Ammon's horn (tissue), 1 donor: ENCODE measurements at regions not wholly inside any gene's neighbourhood (a gene's known extent, or its start where the extent isn't known, plus 50 kb on each side); places are given as distances from the start of the nearest gene placed in this dataset.

Experiments
- DNase-seq: peaks from one replicate; pipeline ENCODE4 v3.0.0-alpha.2; 2016; ENCODE audit warnings: low spot score

DNA sequence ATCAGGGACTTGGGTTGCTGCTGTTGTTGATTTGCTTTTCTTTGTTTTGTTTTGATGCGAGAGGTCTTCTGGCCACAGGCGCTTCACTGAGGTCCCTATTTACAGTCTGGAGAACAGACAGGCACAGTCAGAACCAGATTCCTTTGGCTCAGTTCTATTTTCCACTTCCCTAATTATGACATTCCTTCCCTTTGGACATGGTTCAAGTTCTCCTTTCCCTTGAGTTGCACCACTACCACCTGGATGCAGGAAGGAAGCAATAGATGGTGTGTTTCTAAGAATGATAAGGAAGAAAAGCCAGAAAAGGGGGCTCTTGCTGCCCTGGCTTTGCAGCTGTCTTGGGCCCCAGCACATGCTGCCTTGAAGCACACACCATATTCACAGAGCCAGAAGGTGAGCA, 160.6 kb downstream of the MAF start:
- peak; percentile 43 for DNase-seq

DNA sequence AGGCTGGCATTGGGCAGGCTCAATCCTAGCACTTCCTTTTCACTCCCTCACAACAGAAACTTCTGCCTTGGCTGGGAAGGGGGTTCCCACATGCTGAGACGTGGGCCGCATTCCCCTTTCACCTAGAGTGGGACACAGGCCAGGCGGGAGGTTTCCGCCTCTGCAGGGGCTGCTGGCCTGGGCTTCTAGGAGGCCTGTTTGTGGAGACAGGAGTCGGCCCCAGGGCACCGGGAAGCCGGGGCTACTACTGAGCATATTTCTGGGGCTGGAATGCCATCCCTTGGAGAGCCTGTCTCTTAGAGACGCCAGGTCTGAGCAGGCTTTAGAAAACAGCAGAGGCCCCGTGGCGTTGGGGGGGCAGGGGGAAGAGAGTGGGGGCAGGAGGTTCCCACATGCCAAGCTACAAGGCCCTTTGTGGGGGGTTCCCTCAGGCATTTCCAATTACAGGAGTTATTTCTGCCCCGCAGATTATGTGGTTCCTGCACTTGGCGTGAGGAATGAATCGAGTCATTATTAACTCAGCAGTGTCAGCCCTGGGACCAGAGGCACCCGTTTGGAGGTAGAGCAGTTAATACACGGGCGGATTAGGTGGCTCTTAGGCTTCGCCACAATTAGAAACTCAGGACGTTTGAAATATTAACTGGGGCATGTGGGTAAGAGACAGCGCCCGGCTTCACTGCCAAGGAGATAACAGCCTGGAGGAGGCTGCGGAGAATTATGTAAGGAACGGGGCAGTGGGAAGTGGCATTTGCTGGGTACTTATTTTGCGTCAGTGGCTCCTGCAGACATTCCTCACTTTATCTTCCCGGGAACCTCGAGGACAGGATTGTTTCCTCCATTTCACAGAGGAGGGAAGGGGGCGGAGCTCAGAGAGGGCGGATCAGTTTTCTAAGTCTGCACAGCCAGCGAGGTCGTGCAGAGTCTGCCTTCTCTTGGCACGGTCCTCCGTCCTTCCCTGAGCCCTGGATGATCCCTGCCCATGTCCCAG, 162.5 kb downstream of the MAF start:
- peak; percentile 65 for DNase-seq

DNA sequence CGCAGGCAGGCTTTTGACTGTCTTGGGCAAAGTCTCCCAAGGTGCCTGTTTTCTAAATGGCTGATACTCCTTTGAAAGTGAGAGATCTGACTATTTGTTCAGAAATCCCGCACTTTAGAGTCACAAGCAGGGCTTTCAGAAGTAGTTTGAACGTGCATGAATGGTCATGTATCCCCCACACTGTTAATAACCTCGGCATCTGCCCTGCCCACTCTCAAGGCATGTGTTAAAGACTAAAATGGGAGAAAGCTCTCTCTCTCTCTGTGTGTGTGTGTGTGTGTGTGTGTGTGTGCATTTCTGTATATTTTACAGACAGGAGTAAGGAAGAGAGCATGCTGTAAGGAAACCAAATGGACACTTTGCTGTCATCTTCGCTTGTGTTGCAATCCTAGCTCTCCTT, 163.7 kb downstream of the MAF start:
- no peak for DNase-seq

DNA sequence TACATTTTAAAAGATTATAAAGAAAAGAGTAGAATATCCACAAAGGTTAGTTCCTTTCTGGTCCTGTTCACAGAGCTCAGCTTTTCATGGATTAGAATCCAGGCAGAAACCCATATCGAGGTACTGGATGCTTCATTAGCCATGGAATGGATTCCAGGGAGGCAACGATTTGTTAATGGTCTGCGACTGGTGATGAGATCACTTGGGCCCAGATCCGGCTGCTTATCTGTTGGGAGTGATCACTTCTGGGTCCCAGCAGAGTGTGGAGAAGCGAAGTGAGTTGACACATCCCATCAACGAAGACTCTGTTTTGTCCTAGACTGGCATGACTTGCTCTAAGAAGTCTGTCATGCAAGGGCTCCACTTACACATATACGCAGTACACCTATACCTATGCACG, 165.8 kb downstream of the MAF start:
- DNase-seq = no peak

DNA sequence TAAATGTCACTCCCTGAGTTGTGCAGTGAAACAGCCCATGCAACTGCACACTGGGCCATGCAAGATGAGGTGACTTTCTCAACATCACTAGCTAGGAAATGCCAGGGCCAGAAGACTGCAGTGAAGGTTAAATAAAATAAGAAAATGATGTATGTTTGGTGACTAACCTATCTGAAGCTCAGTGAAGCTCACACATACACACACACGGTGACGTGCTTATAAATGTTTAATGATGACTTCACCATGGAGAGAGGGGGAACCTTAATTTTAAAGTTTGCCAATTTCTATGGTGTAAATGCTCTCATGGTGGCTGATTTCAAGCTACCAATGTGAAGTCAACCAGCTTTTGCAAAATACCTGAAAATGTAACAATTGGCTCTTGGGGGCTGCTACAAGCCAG, 166.4 kb downstream of the MAF start:
- no peak for DNase-seq

DNA sequence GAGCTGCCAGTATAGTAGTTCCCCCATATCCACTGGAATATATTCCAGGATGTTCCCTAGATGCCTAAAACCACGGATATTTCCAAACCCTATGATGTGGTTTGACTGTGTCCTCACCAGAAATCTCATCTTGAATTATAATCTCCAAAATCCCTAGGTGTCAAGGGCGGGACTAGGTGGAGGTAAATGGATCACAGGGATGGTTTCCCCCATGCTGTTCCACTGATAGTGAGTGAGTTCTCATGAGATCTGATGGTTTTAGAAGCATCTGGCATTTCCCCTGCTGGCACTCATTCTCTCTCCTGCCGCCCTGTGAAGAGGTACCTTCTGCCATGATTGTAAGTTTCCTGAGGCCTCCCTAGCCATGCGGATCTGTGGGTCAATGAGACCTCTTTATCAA, 168.6 kb downstream of the MAF start:
- DNase-seq = no peak

DNA sequence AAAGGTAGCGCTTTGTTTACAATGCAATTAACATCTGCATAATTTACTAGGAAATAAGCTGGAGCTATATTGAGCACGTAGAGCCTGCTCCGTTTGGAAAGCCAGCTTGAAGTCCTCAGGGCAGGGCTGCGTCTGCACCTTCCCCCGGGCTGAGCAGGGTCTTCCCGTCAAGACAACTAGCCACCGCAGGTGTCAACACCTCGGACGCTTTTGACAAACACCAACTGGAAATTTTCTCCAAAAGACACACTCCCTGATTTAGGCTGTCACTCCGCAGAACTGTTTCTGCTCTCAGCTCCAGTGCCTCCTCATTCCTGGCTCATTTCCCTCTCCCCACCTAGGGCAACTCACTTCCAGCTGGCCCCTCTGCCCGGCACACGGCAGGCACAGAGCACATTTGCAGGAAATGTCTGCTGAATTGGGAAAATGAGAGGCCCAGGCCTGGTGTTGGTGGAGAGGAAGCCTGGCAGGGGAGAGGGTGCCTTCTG, 170.3 kb downstream of the MAF start:
- no peak for DNase-seq

DNA sequence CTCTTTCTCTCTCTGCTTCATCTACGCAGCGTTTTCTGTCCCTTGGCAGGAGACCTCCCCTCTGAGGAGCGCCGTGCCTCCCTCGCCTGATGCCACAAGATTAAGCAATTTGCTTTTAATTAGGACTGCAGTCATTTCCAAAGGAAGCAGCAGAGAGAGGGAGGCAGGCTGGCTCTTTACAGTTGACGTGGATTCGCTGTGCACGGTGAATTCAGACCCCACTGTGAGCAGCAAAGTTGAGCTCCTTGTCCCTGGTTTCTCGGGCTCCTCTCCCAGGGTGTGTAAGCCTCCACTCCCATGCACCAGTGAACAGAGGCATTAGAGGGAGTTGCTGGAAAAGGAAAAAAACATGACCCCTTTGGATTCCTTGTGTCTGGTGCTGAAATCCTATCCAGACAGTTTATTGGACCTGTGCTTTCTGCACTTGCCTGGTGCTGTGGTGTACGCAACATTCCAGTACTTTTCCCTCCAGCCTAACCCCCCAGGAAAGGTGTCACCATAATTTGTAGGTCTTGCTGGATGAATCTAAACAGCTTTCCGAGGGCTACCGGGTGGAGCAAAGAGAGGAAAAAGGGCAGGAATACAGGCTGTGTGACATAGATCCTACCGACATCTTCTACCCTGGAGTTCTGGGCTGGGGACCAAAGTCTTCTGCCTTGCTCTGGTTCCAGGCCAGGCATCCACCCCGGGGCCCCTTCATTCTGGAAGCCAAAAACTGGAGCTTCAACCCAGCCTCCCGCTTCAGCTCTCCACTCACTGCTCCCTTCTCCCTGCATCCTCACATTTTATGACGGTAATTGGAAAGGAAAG, 171.0 kb downstream of the MAF start:
- no peak for DNase-seq

DNA sequence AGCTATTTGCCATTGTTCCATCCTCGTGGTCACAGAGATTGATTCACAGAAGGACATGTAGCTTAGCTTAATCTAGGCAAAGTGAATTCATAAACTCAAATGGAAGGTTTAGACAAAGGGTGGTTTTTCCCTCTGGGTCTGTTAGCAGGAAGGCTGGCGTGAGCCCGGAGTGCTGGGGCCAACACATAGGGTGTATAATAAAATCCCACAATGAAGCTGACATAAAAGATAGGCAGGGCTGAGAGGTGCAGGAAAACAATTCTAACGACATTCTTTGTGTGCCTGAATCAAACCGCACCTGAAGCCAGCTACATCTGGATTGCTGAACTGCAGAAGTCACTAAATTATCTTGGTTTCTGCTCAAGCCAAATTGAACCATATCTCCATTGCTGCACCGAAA, 173.9 kb downstream of the MAF start:
- DNase-seq = no peak

DNA sequence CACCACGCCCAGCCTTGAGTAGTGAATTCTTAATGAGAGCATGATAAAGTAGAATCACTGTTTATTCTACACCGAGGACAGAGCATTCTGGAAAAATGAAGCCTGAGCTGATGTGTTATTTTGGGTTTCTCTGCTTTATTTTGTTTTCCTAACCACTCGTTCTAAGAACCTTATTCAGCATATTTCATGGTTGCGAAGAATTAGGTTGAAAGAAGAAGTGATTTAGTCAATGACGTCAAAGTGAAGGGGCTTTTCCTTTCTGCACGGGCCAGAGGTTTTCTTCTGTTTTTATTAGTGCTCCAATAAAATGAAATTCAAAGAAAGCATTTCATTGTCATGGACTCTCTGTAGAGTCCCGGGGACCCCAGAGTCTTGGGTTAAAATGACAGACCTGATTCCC, 178.5 kb downstream of the MAF start:
- no peak for DNase-seq

DNA sequence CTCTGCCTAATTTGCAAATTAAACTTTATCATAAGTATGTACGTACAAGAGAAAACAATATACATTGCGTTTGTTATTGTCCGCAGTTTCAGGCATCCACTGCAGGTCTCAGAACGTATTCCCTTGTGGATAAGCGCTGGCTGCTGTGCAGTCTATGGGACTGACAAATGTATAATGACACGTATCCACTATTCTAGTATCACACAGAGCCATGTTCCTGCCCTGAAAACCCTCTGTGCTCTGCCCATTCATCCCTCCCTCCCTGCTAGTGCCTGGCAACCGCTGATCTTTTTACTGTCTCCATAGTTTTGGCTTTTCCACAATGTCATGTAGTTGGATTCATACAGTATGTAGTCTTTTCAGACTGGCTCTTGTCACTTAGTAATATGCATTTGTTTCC, 179.4 kb downstream of the MAF start:
- no peak for DNase-seq

DNA sequence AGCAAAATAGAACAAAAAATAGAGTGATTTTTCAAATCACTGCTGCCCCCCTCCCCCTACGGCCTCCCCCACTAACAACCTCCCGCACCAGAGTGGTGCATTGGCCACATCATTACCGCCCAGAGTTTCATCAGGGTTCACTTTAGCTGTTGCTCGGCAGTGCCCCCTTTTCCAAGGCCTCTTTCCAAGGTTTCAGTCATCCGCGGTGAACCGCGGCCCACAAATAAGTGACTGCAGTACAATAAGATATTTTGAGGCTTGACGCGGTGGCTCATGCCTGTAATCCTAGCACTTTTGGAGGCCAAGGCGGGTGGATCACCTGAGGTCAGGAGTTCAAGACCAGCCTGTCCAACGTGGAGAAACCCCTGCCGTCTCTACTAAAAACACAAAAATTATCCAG, 180.0 kb downstream of the MAF start:
- no peak for DNase-seq

DNA sequence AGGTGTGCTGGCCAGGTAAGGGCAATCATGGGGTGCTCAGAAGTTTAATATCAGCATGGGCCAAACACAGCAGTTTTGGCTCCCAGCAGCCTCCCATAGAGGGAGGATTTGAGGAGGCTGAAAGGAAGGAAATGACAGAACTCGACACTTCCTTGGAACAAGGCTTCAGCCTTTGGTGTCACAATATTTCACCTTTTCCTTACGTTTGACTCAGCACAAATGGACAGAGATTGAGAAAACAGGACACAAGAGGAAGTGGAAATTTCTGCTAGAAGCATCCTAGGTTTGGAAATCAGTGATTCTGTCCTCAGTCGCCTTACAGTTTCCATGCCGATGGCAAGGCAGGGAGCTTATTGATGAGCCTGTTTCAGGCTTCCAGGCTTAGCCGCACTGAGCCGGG, 181.4 kb downstream of the MAF start:
- no peak for DNase-seq

DNA sequence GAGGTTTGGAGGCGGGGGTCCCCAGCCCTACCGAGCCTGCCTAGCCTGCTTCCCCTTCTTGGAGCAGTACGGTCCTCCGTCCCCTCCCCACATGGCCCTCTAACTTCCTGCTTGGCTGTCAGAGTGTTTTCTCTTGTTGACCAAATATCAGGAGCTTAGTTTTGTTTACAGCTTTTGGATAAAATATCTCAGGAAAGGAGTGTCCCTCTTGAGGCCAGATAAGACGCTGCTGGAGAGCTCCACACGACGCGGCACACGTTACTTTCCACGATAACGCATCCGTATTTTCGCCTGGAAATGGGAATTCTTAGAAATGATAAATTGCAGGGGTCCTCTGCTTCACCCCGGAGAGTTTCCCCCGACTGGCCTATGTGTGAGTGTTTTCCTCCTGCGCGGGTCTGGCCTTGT, 182.9 kb downstream of the MAF start:
- DNase-seq = no peak

DNA sequence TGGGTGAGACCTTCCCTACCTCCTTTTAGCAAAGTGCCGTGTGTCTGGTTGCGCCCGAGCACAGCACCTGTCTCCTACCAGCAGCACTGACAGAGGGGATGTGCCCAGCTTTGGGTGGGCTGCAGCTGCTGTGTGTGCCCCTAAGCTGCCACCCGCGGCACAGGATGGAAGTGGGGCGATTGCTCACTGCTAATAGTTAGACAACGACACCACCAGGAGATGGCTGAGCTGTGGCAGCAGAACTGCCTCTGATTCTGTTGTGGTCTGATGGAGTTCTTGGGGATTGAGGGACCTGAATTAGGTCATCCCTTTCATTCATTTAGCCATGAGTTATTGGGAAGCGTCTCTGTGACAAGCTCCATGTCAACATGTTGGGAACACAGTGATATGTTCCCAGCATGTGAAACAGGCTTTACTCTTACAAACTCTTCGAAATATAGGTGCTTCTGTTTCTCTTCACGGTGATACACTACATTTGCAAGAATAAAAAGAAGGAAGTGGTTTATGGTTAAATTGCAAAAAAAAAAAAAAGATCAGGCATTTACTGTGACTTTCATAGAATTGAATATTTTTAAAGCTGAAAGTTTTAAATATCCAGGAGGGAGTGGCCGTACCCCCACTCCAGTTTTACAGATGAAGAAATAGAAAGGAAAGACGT, 184.4 kb downstream of the MAF start:
- no peak for DNase-seq

DNA sequence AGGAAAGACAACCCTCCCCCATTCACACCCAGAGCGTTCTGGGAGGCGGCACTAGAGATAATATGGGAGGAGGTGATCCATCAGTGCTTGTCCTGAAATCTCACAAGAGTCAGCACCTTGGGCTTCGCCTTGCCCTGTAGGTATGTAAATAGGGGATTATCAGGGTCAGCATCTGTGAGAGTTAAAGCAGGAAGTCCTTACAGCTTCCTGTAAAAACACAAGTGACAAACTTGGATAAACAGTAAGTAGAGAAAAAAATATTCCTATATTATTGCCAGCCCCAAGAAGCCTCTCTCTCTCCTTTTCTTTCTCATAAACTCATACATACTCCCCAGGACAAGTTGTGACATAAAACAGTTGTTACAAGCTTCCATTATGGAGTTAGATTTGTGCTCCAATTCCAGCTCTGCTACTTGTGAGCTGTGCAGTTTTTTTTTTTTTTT, 187.7 kb downstream of the MAF start:
- DNase-seq = no peak

DNA sequence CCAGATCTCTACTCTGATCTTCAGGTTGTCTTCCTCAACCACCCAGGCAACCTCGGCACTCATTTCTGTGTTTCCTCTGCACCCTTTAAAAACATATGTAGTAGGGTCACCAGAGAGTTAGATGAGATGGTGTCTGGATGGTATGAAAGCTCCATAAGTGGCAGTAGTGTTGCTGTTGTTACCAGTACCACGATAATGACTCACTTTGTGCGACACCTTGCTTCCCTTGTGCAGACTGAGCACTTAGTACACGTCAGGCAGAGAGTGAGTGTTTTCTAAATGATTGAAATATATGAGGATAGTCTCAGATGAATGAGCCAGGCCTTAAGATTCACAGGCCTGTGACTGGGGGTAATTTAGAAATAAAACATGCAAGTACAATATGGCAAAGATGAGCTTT, 188.7 kb downstream of the MAF start:
- DNase-seq = no peak

DNA sequence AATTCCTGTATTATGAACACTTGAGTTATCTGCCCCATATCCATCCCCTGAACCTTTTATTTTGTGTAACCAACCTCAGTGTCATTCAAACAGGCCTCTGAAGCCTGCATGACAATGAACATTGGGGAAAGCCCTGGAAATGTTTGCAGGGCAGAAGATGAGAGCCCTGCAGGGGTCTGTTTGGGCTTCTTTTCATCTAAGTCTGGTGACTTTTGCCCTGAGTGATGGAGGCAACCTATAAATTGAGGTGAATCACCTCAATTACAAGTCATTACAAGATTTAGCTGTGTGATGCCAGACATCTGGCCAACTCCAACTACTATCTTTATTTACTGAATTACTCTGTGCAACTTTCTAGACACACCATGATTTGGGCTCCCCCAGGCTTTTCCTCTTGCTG, 189.2 kb downstream of the MAF start:
- DNase-seq = no peak

DNA sequence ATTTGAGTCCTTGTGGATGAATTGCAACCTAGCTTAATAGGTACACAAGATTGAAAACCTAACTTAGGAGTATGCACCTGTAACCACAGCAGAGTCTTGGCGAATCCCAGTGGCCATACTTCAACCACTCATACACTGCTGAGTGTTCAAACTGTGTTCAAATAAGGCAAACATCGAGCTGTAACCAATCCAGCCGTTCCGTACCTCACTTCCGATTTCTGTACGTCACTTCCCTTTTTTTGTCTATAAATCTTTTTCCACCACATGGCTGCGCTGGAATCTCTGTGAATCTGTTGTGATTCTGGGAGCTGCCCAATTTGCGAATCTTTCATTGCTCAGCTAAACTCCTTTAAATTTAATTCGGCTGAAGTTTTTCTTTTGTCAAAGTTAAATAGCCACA, 190.6 kb downstream of the MAF start:
- DNase-seq = no peak

DNA sequence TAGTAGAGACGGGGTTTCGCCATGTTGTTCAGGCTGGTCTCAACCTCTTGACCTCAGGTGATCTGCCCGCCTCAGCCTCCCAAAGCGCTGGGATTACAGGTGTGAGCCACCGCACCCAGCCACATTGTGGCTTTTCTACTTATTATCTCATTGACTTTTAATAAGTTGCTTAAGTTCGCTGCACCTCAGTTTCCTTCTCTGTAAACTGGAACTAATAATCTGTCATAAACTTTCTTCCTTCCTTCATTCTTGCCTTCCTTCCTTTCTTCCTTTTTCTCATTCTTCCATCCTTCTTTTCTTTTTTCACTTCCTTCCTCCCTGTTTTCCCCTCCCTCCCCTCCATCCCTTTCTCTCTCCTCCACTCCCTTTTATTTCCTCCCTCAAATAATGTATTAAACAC, 192.2 kb downstream of the MAF start:
- no peak for DNase-seq

DNA sequence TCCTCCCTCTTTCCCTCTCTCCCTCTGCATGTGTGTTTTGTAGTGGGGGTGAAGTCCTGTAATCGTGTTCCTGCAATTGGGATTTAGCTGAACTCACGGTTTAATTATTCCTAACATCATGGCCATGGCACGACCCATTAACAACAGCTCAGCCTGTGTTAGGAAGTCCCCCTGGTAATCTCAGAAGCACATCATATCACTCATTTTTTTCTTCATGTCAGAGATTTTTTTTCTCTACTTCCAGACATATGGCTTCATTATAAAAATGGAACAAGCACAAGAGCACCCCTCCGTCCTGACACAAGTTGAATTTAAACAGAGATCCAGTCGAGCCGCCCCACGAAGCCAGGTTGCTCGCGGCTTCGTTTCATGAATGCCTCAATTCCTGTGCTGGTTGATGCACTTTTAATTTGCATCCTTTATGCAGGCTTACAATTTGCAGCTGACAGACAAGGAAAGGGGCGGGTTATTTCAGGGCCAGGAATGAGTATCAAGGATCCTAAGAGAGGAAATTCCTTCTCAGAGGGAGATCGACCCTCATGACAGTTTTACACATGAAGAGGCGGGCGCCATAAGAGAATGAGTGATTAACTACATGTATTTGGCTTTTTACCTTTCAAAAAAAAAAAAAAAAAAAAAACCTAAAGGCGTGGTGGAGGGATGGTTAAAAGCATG, 192.9 kb downstream of the MAF start:
- DNase-seq = no peak

DNA sequence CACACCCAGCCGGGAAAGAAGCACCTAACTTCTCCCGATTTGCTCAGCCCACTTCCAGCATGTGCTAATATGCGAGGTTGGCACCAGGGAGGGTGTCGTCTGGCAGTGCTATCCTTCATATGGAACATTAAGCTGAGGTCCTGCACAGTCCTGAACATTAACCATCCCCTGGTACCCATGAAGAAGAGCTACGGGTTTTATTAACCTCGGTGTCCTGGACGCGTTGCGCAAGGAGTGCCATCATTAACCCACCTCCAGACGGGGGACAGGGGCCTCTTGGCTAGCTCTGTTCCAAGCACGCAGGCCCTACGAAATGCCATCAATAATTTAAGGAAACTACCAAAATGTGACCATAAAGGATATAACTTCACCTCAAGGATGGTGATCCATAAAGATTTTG, 193.5 kb downstream of the MAF start:
- DNase-seq = no peak
